GM03348 (cell line): ENCODE measurements at regions not wholly inside any gene's neighbourhood (a gene's known extent, or its start where the extent isn't known, plus 50 kb on each side); places are given as distances from the start of the nearest gene placed in this dataset.
"Not testable (repeated sequence)": the region's sequence is repeated elsewhere in the genome, so short reads cannot be mapped to it uniquely, and the experiment has no call there.

Source experiments
- DNase-seq: peaks from one replicate; pipeline ENCODE4 v3.0.0; 2012; ENCODE audit warnings: low spot score

- no peak for DNase-seq
These were observed 807.3 kb downstream of the NR4A2 start for GRCh38 chr2:155525199-155525598.

- DNase-seq, result no peak
These were observed 812.9 kb downstream of the NR4A2 start for GRCh38 chr2:155519529-155520130.

GRCh38 chr2:155518094-155518493 lies 814.4 kb downstream of the NR4A2 start:
- no peak for DNase-seq

- DNase-seq, result no peak
These were observed 815.2 kb downstream of the NR4A2 start for GRCh38 chr2:155517362-155517761.

GRCh38 chr2:155513248-155513647 lies 814.8 kb downstream of the KCNJ3 start:
- DNase-seq, result no peak

- no peak for DNase-seq
These were observed 804.3 kb downstream of the KCNJ3 start for GRCh38 chr2:155502766-155503165.

DNA sequence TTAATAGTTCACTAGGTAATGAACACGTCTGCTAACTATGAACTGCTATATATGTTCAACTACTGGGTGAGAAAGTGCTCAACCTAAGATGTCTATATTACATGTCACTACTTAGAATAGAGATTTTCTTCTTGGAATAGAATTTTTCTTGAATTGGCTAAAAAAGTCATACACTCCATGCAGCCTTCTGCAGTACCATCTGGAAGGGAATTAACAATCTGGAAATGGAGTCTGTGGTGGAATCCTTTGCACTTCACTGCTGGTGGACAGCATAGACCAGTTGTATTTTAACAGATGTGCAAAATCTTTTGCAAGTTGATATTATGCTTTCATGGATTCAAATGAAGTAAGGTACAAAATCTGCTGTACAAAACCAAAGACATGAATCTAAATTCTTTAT lies 799.6 kb downstream of the KCNJ3 start:
- DNase-seq, result no peak

DNA sequence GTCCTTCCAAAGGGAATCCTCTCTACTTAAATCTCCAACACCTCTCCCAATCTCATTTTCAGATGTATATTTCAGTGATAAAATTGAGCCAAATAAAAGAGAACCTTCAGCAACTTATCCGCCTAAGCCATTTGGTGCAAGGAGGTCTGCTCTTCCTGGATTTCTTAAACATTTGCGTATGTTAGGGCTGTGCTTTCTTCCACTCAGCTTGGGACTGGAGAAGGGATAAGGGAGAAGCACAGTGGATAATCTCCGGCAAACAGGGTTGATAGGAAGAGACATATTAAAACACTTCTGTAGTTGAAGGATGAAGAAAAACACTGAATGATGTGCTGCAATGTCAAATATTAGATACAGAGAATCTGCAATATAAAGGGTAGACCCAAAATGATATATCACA lies 796.2 kb downstream of the KCNJ3 start:
- no peak for DNase-seq

GRCh38 chr2:155485141-155485842 lies 786.8 kb downstream of the KCNJ3 start:
- no peak for DNase-seq

DNA sequence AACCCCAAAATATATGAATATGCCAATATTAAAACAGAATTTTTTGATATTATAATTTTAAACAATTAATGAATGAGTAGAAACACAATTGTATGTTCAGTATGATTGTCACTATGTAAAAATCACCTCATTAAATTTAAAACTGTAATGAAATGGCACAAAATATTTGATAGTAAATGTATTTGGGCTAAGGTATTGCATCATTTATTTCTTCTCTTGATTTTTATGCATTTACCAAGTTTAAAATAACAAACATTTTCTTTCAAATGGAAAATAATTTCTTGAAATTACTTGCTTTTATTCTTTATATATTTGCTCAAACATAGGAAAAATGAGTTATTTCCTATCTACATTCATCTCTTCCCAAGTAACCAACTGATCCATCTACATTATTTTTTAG lies 782.6 kb downstream of the KCNJ3 start:
- DNase-seq, result no peak

DNA sequence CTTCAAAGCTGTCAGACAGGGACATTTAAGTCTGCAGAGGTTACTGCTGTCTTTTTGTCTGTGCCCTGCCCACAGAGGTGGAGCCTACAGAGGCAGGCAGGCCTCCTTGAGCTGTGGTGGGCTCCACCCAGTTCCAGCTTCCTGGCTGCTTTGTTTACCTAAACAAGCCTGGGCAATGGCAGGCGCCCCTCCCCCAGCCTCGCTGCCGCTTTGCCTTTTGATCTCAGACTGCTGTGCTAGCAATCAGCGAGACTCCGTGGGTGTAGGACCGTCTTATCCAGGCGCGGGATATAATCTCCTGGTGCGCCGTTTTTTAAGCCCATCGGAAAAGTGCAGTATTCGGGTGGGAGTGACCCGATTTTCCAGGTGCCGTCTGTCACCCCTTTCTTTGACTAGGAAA lies 773.5 kb downstream of the KCNJ3 start:
- not testable (repeated sequence) for DNase-seq

- DNase-seq, result no peak
These were observed 757.7 kb downstream of the KCNJ3 start for GRCh38 chr2:155456222-155456621.

DNA sequence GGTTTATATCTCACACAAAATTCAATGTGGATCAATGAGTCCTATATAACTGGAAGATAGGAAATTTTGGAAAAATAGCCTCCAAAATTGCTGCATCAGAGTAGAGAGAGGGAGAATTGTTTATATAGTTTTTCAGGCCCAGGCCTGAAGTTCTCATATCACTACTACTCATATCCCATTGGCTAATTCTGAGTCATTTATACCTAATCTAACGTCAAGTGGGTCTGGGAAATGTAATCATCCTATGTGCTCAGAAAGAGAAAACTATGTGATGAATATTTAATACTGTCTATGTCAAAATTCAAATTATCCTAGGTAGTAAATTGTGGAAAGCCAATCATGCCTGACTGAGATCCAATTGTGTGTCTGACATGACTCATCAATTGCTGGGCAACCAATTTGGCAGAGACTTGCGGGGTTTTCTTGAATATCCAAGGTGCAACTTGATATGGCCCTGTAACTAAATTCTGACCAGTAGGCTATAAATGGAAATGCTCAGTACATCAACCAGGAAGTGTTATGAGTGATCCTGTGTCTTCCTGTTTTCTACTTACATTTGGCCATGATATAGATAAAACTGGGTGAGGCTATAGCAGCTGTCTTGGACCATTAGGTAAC lies 744.4 kb downstream of the KCNJ3 start:
- no peak for DNase-seq

DNA sequence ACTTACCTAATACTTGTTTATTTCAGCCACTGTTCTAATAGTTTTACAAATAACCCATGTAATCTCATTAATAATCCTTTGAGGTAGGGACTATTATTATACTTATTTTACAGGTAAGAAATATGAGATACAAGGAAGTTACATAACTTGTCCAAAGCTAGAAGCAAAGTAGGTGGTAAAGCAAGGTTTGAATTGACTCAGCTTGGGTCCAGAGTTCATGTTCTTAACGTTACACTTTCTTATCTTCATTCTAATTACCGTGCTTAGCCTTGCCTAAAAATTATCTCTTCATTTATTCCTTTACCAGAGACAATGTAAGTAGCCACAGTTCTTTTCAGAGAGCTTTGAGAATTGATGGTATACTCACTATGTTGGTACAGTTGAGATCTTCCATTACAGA lies 743.6 kb downstream of the KCNJ3 start:
- DNase-seq, result no peak

DNA sequence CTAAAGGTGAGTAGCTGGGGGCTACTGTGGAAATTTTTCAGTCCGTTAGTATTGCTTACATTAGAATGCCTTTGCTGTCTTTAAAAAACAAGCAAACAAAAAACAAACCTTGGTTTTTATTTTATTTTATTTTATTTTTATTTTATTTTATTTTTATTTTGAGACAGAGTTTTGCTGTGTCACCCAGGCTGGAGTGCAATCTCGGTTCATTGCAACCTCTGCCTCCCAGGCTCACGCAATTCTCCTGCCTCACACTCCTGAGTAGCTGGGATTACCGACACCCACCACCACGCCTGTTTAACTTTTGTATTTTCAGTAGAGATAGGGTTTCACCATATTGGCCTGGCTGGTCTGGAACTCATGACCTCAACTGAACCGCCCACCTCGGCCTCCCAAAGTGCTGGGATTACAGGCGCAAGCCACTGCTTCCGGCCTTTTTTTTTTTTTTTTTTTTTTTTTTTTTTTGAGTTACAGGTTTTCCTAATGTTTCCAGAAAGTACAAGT lies 732.6 kb downstream of the KCNJ3 start:
- no peak for DNase-seq

DNA sequence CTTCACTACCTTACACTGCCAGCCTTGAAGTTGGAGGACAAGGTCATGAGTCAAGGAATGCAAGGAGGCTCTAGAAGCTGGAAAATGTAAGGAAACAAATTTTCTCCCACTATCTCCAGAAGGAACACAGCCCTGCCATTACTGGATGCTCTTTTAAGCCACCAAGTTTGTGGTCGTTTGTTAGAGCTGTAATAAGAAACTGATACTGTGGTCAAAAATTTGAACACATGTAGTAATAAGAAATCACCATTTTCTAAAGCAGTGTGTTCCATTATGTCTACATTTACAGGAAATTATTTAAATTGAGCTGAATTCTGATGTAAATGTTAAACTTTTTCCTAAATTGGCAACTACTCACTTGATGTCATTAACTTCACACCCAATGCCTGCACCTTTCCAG lies 729.0 kb downstream of the KCNJ3 start:
- no peak for DNase-seq

DNA sequence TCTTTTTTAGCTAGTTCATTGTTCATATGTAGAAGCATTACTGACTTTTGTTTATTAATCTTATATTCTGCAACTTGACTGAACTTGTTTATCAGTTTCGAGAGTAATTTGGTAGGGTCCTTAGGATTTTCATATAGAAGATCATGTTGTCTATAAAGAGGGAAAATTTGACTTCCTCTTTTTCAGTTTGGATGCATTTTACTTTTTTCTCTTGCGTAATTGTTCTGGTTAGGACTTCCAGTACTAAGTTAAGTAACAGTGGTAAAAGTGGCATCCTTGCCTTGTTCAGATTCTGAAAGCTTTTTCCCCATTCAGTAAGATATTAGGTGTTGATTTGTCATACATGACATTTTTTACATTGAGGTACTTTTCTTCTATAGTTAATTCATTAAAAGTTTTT lies 726.0 kb downstream of the KCNJ3 start:
- DNase-seq, result no peak

- no peak for DNase-seq
These were observed 720.3 kb downstream of the KCNJ3 start for GRCh38 chr2:155418753-155419152.

DNA sequence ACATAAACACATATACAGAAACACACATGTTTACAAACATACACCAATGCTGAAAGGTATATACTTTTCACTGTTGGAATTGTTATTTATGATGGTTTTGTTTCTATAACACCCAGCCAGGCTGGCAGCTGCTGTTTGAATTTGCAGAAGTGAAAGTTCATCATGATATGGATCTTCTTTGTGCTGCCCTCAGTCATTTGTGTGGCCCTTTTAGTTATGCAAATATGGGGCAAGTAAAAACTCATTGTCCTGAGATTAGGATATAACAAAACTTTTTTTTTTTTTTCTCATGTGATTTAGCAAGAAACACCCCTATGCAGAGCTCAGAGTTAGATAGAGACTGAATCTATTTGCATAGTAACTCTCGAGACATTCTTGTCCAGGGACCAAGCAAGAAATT lies 714.1 kb downstream of the KCNJ3 start:
- DNase-seq, result no peak

- DNase-seq, result no peak
These were observed 706.0 kb downstream of the KCNJ3 start for GRCh38 chr2:155404433-155405002.

- DNase-seq, result no peak
These were observed 694.9 kb downstream of the KCNJ3 start for GRCh38 chr2:155393406-155393805.

DNA sequence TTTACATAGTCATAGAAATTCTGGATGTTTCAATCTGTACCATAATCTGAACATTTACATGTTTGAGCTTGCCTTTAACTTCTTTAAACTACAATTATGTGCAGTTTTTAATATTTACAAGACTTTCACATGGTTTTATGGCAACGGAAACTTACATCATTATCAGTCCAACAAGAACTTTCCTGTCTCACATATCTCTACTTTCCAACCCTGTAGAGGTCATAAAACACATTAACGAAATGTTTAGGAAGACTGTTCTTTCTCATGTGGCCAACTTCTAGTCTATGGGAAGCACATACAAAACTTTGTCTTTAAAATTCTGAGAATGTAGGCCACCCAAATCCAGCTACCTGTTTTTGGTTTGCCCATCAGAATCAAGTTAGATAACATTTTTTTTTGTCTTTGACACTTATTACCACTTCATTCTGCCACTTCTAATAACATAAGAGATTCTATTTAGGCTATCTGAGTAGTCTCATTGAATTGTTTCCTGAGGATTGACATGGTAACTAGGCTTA lies 693.2 kb downstream of the KCNJ3 start:
- DNase-seq, result no peak

- no peak for DNase-seq
These were observed 690.7 kb downstream of the KCNJ3 start for GRCh38 chr2:155389224-155389623.
